Tibial nerve (tissue), 4 donors: ENCODE measurements at regions not wholly inside any gene's neighbourhood (a gene's known extent, or its start where the extent isn't known, plus 50 kb on each side); places are given as distances from the start of the nearest gene placed in this dataset.

ENCODE experiments used
- DNase-seq, 2 donors: peaks; one replicate each; pipeline ENCODE4 v3.0.0-alpha.2; 2019; ENCODE audit warnings: low spot score in 2 of 2
- H3K27ac ChIP-seq, 4 donors: fragments of 200-600 bp; sonication (generic) in 3 of 4; one replicate each; pipeline ENCODE4 v1.5.1; 2017 to 2019; ENCODE audit warnings: mild to moderate bottlenecking in 1 of 4
- H3K27me3 ChIP-seq, 2 donors: fragments of 200-600 bp; sonication (generic) in 1 of 2; one replicate each; pipeline versions ENCODE4 v1.5.1 to v1.6.0; 2017 to 2019
- H3K36me3 ChIP-seq, 3 donors: fragments of 200-600 bp; sonication (generic); one replicate each; pipeline ENCODE4 v1.5.1; 2018 to 2019
- H3K4me1 ChIP-seq, 4 donors: fragments of 200-600 bp; sonication (generic) in 3 of 4; one replicate each; pipeline ENCODE4 v1.5.1; 2017 to 2019
- H3K4me3 ChIP-seq, 4 donors: fragments of 200-600 bp; sonication (generic) in 3 of 4; one replicate each; pipeline ENCODE4 v1.5.1; 2017 to 2019; ENCODE audit warnings: mild to moderate bottlenecking in 1 of 4, moderate library complexity in 1 of 4
- H3K9me3 ChIP-seq, 4 donors: fragments of 200-600 bp; sonication (generic) in 3 of 4; one replicate each; pipeline ENCODE4 v1.5.1; 2017 to 2019
- EP300 ChIP-seq, 2 donors: sonication (generic); formaldehyde crosslinking; IDR thresholded peaks; one replicate each; pipeline ENCODE4 v1.6.1; 2017; ENCODE audit warnings: antibody characterized with exemption in 2 of 2, mild to moderate bottlenecking in 1 of 2
- POLR2A ChIP-seq, 2 donors: fragments of 450-650 bp; IDR thresholded peaks; one replicate each; pipeline ENCODE4 v1.6.1; 2017; ENCODE audit warnings: antibody characterized with exemption in 2 of 2, mild to moderate bottlenecking in 2 of 2, moderate library complexity in 2 of 2
- WGBS, 2 donors: methylation state at CpG; one replicate each; pipeline ENCODE4 v1.1.5; 2018; 5-methylcytosine and 5-hydroxymethylcytosine counted together
- TF ChIP-seq, protein P1 (sequence below), 5 experiments: fragments of 200-600 bp in 3 of 5; fragments of 450-650 bp in 2 of 5; sonication (generic) in 3 of 5; IDR thresholded peaks; one replicate each; pipeline ENCODE4 v1.5.1; 2016 to 2019; ENCODE audit warnings: antibody characterized with exemption in 5 of 5, mild to moderate bottlenecking in 3 of 5, moderate library complexity in 2 of 5

DNA sequence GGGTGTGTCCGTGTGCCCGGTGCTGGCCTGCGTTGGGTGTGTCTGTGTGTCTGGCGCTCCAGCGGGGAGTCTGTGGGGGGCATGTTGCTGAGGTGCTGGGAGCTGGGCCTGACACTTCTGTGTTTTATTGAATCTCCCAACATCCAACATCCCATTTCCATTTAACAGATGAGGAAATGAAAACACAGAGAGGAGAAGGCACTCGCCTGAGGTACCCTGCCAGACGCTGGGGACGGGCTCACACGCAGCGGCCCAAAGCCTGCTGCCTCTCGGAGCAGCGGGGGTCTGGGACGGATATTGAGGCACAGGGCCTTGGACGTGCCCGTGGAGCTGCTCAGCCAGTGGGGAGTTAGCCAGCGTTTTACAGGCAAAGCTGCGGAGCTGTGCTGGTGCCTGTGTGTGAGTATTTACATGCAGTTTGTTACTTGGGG lies 133.9 kb downstream of the DNAJB6 start:
- no peak for DNase-seq

DNA sequence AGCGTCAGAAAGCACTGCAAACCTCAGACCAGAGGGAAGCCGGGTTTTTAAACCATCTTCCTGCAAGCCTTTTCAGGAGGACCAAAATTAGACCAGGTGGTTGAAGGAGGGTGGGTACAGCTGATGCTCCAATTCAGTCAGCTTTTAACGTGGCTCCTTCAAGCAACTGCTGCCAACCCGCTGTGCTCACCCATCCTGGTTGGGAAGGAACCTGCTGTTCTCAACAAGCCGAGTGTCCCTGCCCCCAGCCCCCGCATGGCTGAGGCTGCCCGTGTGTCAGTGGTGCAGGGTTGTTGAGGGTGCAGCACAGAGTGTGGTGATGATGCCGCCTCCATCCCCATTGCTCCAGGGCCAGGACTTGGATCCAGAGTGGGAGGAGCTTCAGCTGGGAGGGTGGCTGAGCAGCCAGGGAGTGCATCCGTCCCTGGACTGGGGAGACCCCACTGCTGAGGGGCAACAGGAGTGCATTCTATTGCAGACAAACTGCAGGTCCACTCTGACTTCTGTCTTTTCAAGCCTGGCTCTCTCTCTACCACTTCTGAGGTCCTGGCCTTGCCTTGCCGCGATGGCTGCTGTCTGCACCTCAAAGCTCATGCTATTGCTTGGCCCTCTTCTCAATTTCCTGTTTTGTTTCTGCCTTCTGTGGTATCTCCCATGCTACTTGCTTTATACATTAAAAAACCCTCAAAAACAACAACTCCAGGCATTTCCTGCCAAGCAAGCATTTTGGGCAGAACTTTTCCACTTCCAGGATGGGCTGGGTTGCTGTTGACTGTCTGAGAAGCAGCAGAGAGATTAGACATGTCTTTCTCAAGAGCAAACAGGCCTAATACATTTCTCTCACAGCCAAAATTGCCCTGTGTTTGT lies 134.7 kb downstream of the DNAJB6 start:
- H3K27ac ChIP-seq, result no peak overlapping the region
- H3K9me3 ChIP-seq, result peaks cover 0 to 34% (median 9%) of the 10 kb centered on the region in 4 donors
- DNase-seq, result no peak
- H3K4me3 ChIP-seq, result no peak overlapping the region
- H3K4me1 ChIP-seq, result no peaks in the 10 kb centered on the region
- TF ChIP-seq EP300 (IDR thresholded peaks at IDR 0.05) (no peak), POLR2A (IDR thresholded peaks at IDR 0.05) (no peak)
- TF ChIP-seq, protein P1, sequence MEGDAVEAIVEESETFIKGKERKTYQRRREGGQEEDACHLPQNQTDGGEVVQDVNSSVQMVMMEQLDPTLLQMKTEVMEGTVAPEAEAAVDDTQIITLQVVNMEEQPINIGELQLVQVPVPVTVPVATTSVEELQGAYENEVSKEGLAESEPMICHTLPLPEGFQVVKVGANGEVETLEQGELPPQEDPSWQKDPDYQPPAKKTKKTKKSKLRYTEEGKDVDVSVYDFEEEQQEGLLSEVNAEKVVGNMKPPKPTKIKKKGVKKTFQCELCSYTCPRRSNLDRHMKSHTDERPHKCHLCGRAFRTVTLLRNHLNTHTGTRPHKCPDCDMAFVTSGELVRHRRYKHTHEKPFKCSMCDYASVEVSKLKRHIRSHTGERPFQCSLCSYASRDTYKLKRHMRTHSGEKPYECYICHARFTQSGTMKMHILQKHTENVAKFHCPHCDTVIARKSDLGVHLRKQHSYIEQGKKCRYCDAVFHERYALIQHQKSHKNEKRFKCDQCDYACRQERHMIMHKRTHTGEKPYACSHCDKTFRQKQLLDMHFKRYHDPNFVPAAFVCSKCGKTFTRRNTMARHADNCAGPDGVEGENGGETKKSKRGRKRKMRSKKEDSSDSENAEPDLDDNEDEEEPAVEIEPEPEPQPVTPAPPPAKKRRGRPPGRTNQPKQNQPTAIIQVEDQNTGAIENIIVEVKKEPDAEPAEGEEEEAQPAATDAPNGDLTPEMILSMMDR (IDR thresholded peaks at IDR 0.05), result no peak
- no peaks in the 10 kb centered on the region for H3K27me3 ChIP-seq
- 67 to 72% methylated on average over 11 of the region's 11 CpGs for WGBS, 2 donors
- no peaks in the 10 kb centered on the region for H3K36me3 ChIP-seq

More for the DNA sequence above, 133.9 kb downstream of the DNAJB6 start:
- no peaks in the 10 kb centered on the region for H3K27me3 ChIP-seq
- H3K36me3 ChIP-seq, result no peaks in the 10 kb centered on the region
- H3K27ac ChIP-seq, result no peak overlapping the region
- TF ChIP-seq, protein P1 (IDR thresholded peaks at IDR 0.05), result no peak
- TF ChIP-seq EP300 (IDR thresholded peaks at IDR 0.05) (no peak), POLR2A (IDR thresholded peaks at IDR 0.05) (no peak)
- H3K9me3 ChIP-seq, result peaks cover 0 to 34% (median 9%) of the 10 kb centered on the region in 4 donors
- H3K4me1 ChIP-seq, result no peaks in the 10 kb centered on the region
- no peak overlapping the region for H3K4me3 ChIP-seq
- 75 to 81% methylated on average over 15 to 17 of the region's 17 CpGs for WGBS, 2 donors

DNA sequence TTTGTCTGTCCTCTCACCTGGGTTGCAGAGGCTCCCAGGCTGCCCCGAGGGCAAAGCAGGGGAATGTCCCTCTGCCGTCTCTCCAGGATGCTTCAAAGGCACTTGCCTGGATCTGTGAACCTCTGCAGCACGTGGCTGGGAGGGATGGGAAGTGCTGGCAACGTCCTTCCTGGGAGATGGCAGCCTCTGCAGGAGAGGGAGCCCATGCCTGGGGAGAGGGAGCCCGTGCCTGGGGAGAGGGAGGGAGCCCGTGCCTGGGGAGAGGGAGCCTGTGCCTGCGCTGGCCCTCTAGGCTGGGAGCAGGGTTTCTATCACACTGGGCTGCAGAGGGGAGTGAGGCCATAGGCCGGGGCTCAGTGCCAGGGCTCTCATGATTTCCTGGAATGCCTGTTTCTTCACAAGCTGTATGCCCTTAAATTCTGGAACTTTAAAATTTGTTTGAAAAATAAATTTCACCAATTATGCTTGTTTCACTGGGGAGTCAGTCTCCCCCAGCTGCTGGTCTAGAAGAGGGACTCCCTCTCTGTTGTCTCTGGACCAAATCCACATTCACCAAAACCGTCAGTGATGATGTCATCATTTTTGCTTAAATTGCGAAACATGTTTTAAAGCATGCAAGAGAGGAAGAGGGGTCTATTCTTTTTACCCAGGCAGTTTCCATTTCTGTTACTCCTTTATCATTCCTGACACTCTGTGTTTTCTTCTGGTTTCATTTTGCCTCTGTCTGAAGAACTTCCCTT lies 135.7 kb downstream of the DNAJB6 start:
- Histone ChIP-seq H3K9me3 (peaks cover 0 to 34% (median 9%) of the 10 kb centered on the region in 4 donors), H3K27me3 (no peaks in the 10 kb centered on the region), H3K4me3 (no peak overlapping the region), H3K27ac (peak overlapping the region in 1 of 4 donors; percentile 7), H3K4me1 (no peaks in the 10 kb centered on the region), H3K36me3 (no peaks in the 10 kb centered on the region)
- WGBS, 2 donors, result 68 to 75% methylated on average over 10 of the region's 10 CpGs
- TF ChIP-seq, protein P1 (IDR thresholded peaks at IDR 0.05), result no peak
- TF ChIP-seq POLR2A (IDR thresholded peaks at IDR 0.05), result no peak
- TF ChIP-seq EP300 (IDR thresholded peaks at IDR 0.05), result no peak
- DNase-seq, result no peak

DNA sequence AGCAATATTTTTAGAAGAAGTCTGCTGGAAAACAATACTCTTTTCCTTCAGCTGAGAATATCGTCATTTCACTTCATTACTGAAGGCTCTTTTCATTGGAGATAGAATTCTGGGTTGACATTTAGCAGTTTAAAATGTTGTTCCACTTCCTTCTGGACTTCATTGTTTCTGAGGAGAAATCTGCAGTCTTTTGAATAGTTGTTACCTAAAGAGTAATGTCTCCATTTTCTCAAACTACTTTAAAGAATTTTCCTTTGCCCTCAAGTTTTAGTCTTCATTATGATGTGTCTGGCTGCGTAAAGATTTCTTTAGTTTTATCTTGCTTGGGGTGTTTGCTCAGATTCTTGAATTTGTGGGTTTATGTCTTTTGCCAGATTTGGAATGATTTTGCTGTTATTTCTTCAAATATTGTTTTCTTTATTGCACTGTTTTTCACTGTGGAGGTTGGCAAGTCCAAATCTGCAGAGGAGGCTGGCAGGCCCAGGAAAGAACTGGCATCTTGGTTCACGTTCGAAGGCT lies 136.3 kb downstream of the DNAJB6 start:
- no peak overlapping the region for H3K27ac ChIP-seq
- no peak for DNase-seq
- no peak overlapping the region for H3K4me3 ChIP-seq
- no peaks in the 10 kb centered on the region for H3K36me3 ChIP-seq
- peaks cover 0 to 34% (median 9%) of the 10 kb centered on the region in 4 donors for H3K9me3 ChIP-seq
- no peak for TF ChIP-seq POLR2A (IDR thresholded peaks at IDR 0.05)
- TF ChIP-seq EP300 (IDR thresholded peaks at IDR 0.05), result no peak
- TF ChIP-seq, protein P1 (IDR thresholded peaks at IDR 0.05), result no peak
- WGBS, 2 donors, result 74 to 83% methylated on average over 4 of the region's 4 CpGs
- no peaks in the 10 kb centered on the region for H3K4me1 ChIP-seq
- H3K27me3 ChIP-seq, result no peaks in the 10 kb centered on the region
